Suprapubic skin (tissue), 3 donors: ENCODE measurements at regions not wholly inside any gene's neighbourhood (a gene's known extent, or its start where the extent isn't known, plus 50 kb on each side); places are given as distances from the start of the nearest gene placed in this dataset.

ENCODE experiments used
- EP300 ChIP-seq: sonication (generic); formaldehyde crosslinking; IDR thresholded peaks from one replicate; pipeline ENCODE4 v1.6.1; 2017; ENCODE audit warnings: antibody characterized with exemption
- TF ChIP-seq, protein P1 (sequence below), 2 donors: fragments of 200-600 bp in 1 of 2; fragments of 450-650 bp in 1 of 2; sonication (generic) in 1 of 2; IDR thresholded peaks; one replicate each; pipeline ENCODE4 v1.5.1; 2016 to 2019; ENCODE audit warnings: antibody characterized with exemption in 2 of 2, mild to moderate bottlenecking in 1 of 2, moderate library complexity in 1 of 2

DNA sequence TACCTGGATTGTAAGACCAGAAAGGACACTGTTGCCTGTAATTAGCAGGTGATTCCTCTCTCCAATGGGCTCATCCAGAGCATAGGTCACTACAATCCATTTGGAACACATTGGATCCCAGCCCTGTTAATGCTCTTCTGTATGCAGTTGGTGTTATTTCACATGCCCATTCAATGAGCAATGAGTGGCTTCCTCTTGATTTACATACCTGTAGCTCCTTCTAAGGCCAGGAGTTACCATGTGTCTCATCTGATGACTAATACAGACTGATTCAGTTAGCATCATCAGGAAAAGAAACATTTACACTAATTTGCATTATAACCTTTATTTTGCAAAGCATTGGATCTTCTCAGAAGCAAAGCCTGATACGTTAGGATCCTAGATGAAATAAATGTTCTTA, 83.1 kb upstream of the NPVF start:
- TF ChIP-seq, protein P1, sequence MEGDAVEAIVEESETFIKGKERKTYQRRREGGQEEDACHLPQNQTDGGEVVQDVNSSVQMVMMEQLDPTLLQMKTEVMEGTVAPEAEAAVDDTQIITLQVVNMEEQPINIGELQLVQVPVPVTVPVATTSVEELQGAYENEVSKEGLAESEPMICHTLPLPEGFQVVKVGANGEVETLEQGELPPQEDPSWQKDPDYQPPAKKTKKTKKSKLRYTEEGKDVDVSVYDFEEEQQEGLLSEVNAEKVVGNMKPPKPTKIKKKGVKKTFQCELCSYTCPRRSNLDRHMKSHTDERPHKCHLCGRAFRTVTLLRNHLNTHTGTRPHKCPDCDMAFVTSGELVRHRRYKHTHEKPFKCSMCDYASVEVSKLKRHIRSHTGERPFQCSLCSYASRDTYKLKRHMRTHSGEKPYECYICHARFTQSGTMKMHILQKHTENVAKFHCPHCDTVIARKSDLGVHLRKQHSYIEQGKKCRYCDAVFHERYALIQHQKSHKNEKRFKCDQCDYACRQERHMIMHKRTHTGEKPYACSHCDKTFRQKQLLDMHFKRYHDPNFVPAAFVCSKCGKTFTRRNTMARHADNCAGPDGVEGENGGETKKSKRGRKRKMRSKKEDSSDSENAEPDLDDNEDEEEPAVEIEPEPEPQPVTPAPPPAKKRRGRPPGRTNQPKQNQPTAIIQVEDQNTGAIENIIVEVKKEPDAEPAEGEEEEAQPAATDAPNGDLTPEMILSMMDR (IDR thresholded peaks at IDR 0.05), result no peak
- TF ChIP-seq EP300, result no peak
